NT2/D1 (cell line): ENCODE measurements at regions not wholly inside any gene's neighbourhood (a gene's known extent, or its start where the extent isn't known, plus 50 kb on each side); places are given as distances from the start of the nearest gene placed in this dataset.

Source experiments
- YY1 ChIP-seq: IDR thresholded peaks from 2 replicates; pipeline ENCODE4 v1.6.1; 2011; ENCODE audit not compliant: insufficient read length, insufficient read depth
- ZNF274 ChIP-seq: IDR thresholded peaks from 2 replicates; pipeline ENCODE4 v1.6.1; 2011; ENCODE audit warnings: mild to moderate bottlenecking, low read depth, low read length

DNA sequence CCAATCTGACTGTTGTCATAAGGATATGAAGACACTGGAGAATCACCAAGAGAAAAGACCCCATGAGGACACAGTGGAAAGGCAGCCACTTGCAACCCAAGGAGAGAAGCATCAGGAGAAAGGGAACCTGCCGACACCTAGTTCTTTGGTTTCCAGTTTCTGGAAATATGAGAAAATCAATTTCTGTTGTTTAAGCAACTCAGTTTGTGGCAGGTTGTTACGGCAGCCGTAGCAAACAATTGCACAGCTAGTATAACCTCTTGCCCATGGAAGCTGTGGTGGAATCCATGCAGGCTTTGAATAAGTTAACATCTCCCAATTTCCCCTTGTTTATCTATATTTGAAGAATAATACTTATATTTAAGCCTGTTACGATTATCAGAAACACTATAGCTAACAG lies 1103.0 kb upstream of the PHF14 start:
- TF ChIP-seq YY1 (no peak), ZNF274 (no peak)
